ENCODE measurements at regions not wholly inside any gene's neighbourhood (a gene's known extent, or its start where the extent isn't known, plus 50 kb on each side); places are given as distances from the start of the nearest gene placed in this dataset.

- FAIRE-seq, result no peak
These were observed 994.6 kb upstream of the ADGRB3 start for GRCh38 chr6:67640484-67640883.

GRCh38 chr6:67639161-67639560 lies 995.9 kb upstream of the ADGRB3 start:
- no TSS peak for BruUV-seq (replicated peaks)
- H4K20me1 ChIP-seq (replicated peaks; ENCODE audit: control insufficient read depth, extremely low read depth, insufficient read depth, low read length), result no peaks in the 10 kb centered on the region
- FAIRE-seq, result no peak
- H3K9me1 ChIP-seq (replicated peaks; ENCODE audit: control insufficient read depth, extremely low read depth, insufficient read depth, low read length), result no peaks in the 10 kb centered on the region
- TF ChIP-seq MAX (IDR thresholded peaks at IDR 0.05; ENCODE audit: insufficient read depth, insufficient read length) (no peak), FOS (IDR thresholded peaks at IDR 0.05; ENCODE audit: borderline replicate concordance, insufficient read depth, low read length) (no peak), MYC (IDR thresholded peaks at IDR 0.05; ENCODE audit: low read depth, low read length) (no peak), POLR2A (IDR thresholded peaks at IDR 0.05; ENCODE audit: low read depth, low read length) (no peak), CTCF (IDR thresholded peaks at IDR 0.05; ENCODE audit: extremely low read depth in 1 of 2, insufficient read depth in 1 of 2, low read depth in 1 of 2, low read length in 2 of 2) (no peak), GATA2 (IDR thresholded peaks at IDR 0.05; ENCODE audit: insufficient read depth, insufficient read length, low read depth, low read length) (no peak)
- H3K4me2 ChIP-seq (ENCODE audit: insufficient read depth, low read length), result no peak overlapping the region
- no peaks in the 10 kb centered on the region for H3K79me2 ChIP-seq (ENCODE audit: control insufficient read depth, insufficient read depth, low read length)
- no peak overlapping the region for H3K4me3 ChIP-seq (replicated peaks in 1 of 3; ENCODE audit: insufficient read depth in 1 of 3, low read depth in 1 of 3, low read length in 3 of 3)
- peaks cover 7% of the 10 kb centered on the region for H3K4me1 ChIP-seq (ENCODE audit: control insufficient read depth, extremely low read depth, insufficient read depth, low read length)
- CTCF ChIA-PET, result no interaction called here
- no peak overlapping the region for H2AFZ ChIP-seq (ENCODE audit: low read depth, low read length)
- H3K27ac ChIP-seq (ENCODE audit: insufficient read depth, low read depth, low read length), result no peak overlapping the region
- intact Hi-C loops (cut with micrococcal nuclease), result no loop called here
- dilution Hi-C loops (cut with MboI; ENCODE audit: extremely low pct_ligation_motif_present, low sequenced_read_pairs), result no loop called here
- no peak for DNase-seq (ENCODE audit: low read depth, low spot score)
- H3K9me3 ChIP-seq (replicated peaks; ENCODE audit: control insufficient read depth, insufficient read depth, low read length), result peaks cover 1% of the 10 kb centered on the region
- H3K36me3 ChIP-seq (ENCODE audit: control insufficient read depth in 2 of 2, extremely low read depth in 1 of 2, insufficient read depth in 2 of 2, low read length in 2 of 2), result no peaks in the 10 kb centered on the region
- POLR2A ChIA-PET, result no interaction called here
- no peak overlapping the region for H3K9ac ChIP-seq (replicated peaks; ENCODE audit: extremely low read depth, insufficient read depth, low read length)
- no peaks in the 10 kb centered on the region for H3K27me3 ChIP-seq (ENCODE audit: control insufficient read depth in 2 of 2, insufficient read depth in 2 of 2, low read length in 2 of 2)

More at GRCh38 chr6:67640484-67640883, 994.6 kb upstream of the ADGRB3 start:
- Histone ChIP-seq H3K27me3 (ENCODE audit: control insufficient read depth in 2 of 2, insufficient read depth in 2 of 2, low read length in 2 of 2) (no peaks in the 10 kb centered on the region), H3K27ac (ENCODE audit: insufficient read depth, low read depth, low read length) (peak overlapping the region; percentile 48), H3K4me1 (ENCODE audit: control insufficient read depth, extremely low read depth, insufficient read depth, low read length) (peaks cover 7% of the 10 kb centered on the region), H3K9ac (replicated peaks; ENCODE audit: extremely low read depth, insufficient read depth, low read length) (no peak overlapping the region), H3K9me1 (replicated peaks; ENCODE audit: control insufficient read depth, extremely low read depth, insufficient read depth, low read length) (no peaks in the 10 kb centered on the region), H3K36me3 (ENCODE audit: control insufficient read depth in 2 of 2, extremely low read depth in 1 of 2, insufficient read depth in 2 of 2, low read length in 2 of 2) (no peaks in the 10 kb centered on the region), H4K20me1 (replicated peaks; ENCODE audit: control insufficient read depth, extremely low read depth, insufficient read depth, low read length) (no peaks in the 10 kb centered on the region), H3K9me3 (replicated peaks; ENCODE audit: control insufficient read depth, insufficient read depth, low read length) (no peaks in the 10 kb centered on the region), H3K4me2 (ENCODE audit: insufficient read depth, low read length) (peak overlapping the region; percentile 17), H3K4me3 (replicated peaks in 1 of 3; ENCODE audit: insufficient read depth in 1 of 3, low read depth in 1 of 3, low read length in 3 of 3) (no peak overlapping the region), H3K79me2 (ENCODE audit: control insufficient read depth, insufficient read depth, low read length) (no peaks in the 10 kb centered on the region), H2AFZ (ENCODE audit: low read depth, low read length) (no peak overlapping the region)
- no peak for TF ChIP-seq POLR2AphosphoS5 (IDR thresholded peaks at IDR 0.05; ENCODE audit: insufficient read depth, low read depth, low read length)
- TF ChIP-seq FOS (IDR thresholded peaks at IDR 0.05; ENCODE audit: borderline replicate concordance, insufficient read depth, low read length), result peak; percentile 71
- TF ChIP-seq JUN (IDR thresholded peaks at IDR 0.05; ENCODE audit: borderline replicate concordance, insufficient read depth, insufficient read length, low read depth), result peak; percentile 43
- ChIA-PET POLR2A (no interaction called here), CTCF (interaction anchor here (0.7 to 1.1 kb wide), 2 partner anchors 10 to 12 kb away, joined by 3 to 4 read pairs; no protein-coding TSS in a partner anchor)
- peak; percentile 39 for DNase-seq (ENCODE audit: low read depth, low spot score)
- BruUV-seq (replicated peaks), result no TSS peak
- dilution Hi-C loops (cut with MboI; ENCODE audit: extremely low pct_ligation_motif_present, low sequenced_read_pairs) (no loop called here), intact Hi-C loops (cut with micrococcal nuclease) (loop anchor here (1.0 to 5.0 kb wide), 2 partner anchors 10 to 42 kb away; no protein-coding TSS in a partner anchor)

Measured in endothelial cell of umbilical vein (primary cell).